ENCODE measurements at regions not wholly inside any gene's neighbourhood (a gene's known extent, or its start where the extent isn't known, plus 50 kb on each side); places are given as distances from the start of the nearest gene placed in this dataset.

- TF ChIP-seq CTCF (IDR thresholded peaks at IDR 0.05) (no peak), EZH2 (IDR thresholded peaks at IDR 0.05) (no peak), EZH2phosphoT487 (IDR thresholded peaks at IDR 0.05) (no peak)
These were observed 202.1 kb downstream of the IRX2 start for GRCh38 chr5:2549354-2549753.

Measured in neural progenitor cell (in vitro differentiated cells).